D721Med (cell line): ENCODE measurements at regions not wholly inside any gene's neighbourhood (a gene's known extent, or its start where the extent isn't known, plus 50 kb on each side); places are given as distances from the start of the nearest gene placed in this dataset.
A peak's percentile ranks its signal among the peaks of the same experiment; 100 is the strongest.
"Not testable (repeated sequence)": the region's sequence is repeated elsewhere in the genome, so short reads cannot be mapped to it uniquely, and the experiment has no call there.

Source experiments
- DNase-seq: peaks from one replicate; pipeline ENCODE4 v3.0.0; 2011; ENCODE audit warnings: low spot score; ENCODE audit not compliant: insufficient read length
- FAIRE-seq: peaks from 2 replicates; lab custom pipeline; 2011; peaks lifted over from hg19 to GRCh38; lab: Jason Lieb, UNC

GRCh38 chr3:75432885-75433284, 231.2 kb upstream of the FRG2C start:
- not testable (repeated sequence) for DNase-seq, FAIRE-seq

- FAIRE-seq = not testable (repeated sequence)
Measured at GRCh38 chr3:75433295-75433694, 230.8 kb upstream of the FRG2C start.

DNA sequence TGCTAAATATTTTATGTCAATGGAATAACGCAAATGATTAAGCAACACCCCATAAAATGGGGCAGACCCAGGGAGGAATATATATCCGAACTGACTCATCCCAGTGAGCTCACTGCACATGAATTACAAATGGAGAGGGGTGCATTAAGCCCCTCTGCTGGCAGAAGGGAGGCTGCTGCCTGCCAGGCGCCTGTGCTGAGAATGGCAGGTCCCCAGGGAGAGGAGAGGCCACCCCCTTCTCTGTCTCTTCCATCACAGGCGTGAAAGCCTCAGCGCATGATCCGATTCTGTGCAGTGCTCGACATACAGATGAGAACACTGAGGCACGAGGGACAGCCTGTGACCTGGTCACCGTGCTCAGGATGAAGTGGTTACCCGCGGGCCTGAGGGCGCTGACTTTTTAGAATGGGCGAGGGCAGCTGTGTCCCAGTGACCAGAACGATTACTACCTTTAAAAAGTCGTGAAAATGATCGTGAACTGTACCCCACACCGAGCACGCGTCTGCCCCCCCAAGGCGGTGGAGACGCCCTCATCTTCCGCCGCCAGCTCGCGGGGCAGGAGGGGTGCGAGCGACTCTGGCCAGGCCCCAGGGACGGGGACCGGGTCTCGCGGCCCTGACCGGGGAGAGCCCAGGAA, 229.7 kb upstream of the FRG2C start:
- FAIRE-seq, DNase-seq: not testable (repeated sequence)

More at GRCh38 chr3:75433295-75433694, 230.8 kb upstream of the FRG2C start:
- not testable (repeated sequence) for DNase-seq

DNA sequence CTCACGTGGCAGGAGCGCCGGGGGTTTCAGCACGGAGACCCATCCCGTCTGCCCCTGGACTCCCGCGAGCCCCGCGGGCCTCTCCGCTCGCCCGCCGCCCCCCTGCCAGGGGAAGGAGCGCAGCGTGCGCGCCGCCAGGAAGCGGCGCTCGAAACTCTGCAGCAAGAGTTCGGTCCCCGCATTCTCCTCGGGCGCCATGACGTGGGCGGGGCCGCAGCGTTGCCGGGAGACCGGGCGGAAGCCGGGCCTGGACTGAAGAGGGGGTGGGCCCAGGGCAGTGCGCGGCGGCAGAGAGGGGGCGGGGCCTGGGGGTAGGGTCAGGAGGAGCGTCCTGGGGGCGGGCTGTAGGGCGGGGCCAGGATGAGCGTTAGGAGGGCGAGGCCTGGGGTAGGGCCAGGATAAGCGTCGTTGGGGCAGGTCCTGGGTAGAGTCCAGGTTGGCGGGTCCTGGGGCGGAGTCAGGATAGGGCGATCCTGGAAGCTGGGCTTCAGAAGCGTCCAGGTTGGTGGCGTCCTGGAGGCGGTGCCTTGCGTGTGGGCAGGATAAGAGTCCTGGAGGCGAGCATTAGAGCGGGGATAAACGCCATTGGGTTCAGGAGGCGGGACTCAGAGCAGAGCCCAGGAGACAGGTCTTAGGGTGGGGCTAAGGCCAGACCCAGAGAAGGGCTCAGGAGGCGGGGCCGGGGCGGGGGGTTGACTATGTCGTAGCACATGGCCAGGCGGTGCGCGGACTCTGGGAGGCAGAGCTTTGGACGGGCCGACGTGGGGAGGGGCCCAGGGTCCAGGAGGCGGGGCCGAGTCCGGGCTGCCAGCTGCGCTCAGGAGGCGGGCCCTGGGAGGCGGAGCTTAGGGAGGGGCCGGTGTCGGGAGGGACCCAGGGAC, 229.0 kb upstream of the FRG2C start:
- not testable (repeated sequence) for FAIRE-seq
- DNase-seq = peak; percentile 40

- FAIRE-seq, DNase-seq: not testable (repeated sequence)
Measured at GRCh38 chr3:75435794-75436400, 228.2 kb upstream of the FRG2C start.

GRCh38 chr3:75440986-75441385, 223.1 kb upstream of the FRG2C start:
- FAIRE-seq, DNase-seq: not testable (repeated sequence)

DNA sequence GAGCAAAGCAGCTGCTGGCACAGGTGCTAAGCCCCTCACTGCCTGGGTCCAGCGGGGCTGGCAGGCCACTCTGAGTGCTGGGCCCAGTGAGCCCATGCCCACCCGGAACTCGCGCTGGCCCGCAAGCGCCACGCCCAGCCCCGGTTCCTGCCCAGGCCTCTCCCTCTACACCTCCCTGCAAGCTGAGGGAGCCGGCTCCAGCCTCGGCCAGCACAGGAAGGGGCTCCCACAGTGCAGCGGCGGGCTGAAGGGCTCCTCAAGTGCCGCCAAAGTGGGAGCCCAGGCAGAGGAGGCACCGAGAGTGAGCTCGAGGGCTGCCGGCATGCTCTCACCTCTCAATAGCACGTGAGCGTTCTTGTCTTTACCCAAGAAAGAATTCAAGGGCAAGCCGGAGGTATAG, 219.5 kb upstream of the FRG2C start:
- FAIRE-seq, DNase-seq: not testable (repeated sequence)

GRCh38 chr3:75445234-75445633, 218.9 kb upstream of the FRG2C start:
- FAIRE-seq, DNase-seq: not testable (repeated sequence)

GRCh38 chr3:75446948-75447347, 217.2 kb upstream of the FRG2C start:
- FAIRE-seq, DNase-seq: not testable (repeated sequence)

DNA sequence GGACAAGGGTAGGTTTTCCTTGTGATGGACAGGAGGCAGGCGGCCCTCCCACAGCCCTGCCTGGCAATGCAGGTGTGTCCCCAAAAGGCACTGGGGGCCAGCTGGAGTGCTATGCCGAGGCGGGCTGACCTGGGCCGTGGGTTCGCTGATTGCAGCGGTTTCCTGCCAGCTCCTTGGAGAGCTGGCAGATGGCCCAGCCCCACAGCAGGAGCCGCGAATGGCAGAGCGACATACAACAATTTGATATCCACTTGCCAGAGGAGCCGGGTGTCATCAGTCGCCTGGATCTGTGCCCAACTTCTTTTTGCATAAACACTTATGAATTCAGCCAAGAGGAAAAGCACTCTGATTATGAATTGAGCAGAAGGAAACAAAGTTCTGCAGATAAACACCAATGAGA, 210.8 kb upstream of the FRG2C start:
- DNase-seq, FAIRE-seq: not testable (repeated sequence)

DNA sequence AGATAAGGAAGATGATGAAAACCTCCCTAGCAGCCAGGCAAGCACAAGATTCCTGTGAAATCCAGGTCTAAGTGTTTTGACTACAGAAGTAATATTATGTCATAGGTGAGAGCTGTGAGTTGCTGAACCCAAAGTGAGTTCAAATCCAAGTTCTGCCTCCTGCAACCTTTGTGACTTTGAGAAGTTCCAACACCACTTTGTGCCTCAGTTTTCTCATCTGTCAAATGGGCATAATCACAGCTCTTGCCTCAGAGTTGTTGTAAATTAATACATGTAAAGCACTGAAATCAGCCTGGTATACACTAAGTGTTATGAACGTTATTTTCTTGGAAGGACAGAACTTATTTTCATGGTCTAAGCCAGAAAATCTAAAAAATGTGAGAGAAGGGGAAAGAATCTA, 210.3 kb upstream of the FRG2C start:
- not testable (repeated sequence) for FAIRE-seq

GRCh38 chr3:75474530-75474929, 189.6 kb upstream of the FRG2C start:
- FAIRE-seq, DNase-seq: not testable (repeated sequence)

More for the DNA sequence above, 210.3 kb upstream of the FRG2C start:
- DNase-seq = not testable (repeated sequence)

DNA sequence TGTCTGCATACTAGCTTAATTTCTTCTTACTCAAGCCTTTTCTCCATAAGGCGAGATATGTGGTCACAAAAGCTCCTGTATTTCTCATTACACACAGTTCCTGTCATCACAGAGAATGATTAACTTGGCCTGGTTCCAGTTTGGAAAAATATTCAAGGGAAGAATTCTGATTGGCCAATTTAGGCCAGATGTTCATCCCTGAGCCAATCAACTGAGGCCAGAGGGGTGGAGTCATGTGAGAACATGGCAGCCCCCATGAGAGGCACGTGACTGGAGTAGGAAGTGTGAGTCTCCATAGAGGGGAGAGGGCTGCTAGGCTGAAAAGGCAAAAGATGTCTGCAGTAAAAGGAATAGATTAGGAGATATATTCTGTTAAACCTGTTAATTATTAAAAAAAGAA, 167.5 kb upstream of the FRG2C start:
- not testable (repeated sequence) for DNase-seq, FAIRE-seq

DNA sequence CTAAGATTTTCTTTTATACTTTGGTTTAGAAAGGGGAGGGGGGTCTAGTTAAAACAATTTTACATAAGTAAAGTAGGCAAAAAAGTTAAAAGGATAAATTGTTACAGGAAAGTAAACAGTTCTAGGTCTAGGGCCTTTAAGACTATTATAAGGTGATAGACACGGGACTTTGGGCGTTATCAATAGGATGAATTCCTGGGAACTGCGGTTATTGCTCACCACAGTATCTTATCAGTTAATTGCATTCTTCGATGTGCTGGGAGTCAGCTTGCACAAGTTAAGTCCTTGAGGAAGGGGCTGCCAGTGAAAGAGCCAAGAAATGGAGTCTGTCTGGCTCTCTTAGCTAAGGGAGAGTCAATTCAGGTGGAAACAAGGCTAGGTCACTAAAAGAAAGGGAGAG, 163.8 kb upstream of the FRG2C start:
- FAIRE-seq, DNase-seq: not testable (repeated sequence)

GRCh38 chr3:75502171-75502570, 162.0 kb upstream of the FRG2C start:
- not testable (repeated sequence) for FAIRE-seq, DNase-seq

DNA sequence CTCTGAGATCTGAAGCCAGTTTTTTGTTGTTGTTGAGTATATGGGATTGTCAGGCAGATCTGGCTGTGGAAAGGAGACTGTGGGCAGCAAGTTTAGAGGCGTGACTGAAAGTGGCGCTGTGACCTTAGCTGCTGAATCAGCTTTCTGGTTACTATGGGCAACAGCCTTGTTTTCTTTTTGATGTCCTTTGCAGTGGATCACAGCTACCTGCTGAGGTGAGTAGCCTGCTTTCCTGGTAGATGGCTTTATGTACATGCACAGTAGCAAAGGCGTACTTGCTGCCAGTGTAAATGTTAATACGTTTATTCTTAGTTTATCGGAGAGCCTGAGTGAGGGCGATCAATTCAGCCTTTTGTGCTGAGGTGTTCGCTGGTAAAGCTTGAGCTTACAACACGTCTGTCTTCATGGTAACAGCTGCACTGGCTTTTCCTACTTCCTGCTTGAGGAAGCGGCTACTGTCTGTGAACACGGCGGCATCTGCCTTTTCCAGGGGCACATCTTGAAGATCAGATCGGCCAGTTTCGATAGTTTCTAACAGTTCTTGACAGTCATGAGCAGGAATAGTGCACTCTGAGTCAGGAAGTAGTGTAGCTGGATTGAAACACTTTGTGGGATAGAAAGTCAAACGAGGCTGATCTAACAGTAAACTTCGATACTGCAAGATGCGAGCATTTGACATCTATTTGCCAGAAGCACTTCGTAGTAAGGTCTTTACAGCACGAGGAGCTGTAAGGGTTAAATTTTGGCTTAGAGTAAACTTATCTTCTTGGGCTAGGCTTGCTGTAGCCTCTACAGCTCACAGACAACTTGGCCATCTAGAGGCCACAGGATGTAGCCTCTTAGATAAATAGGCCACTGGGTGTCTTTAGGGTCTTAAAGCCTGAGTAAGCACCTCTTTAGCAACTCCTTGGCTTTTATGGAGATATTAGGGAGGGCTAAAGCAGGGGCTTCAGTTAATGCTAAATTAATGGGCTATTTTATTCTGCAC, 161.1 kb upstream of the FRG2C start:
- DNase-seq, FAIRE-seq: not testable (repeated sequence)
